Activated CD4-positive, CD25-positive, alpha-beta regulatory T cell treated with anti-CD3 and anti-CD28 coated beads, Interleukin-2, amount 50 U/mL, for 24 hours (primary cell): ENCODE measurements at regions not wholly inside any gene's neighbourhood (a gene's known extent, or its start where the extent isn't known, plus 50 kb on each side); places are given as distances from the start of the nearest gene placed in this dataset.
"Not testable (repeated sequence)": the region's sequence is repeated elsewhere in the genome, so short reads cannot be mapped to it uniquely, and the experiment has no call there.

ENCODE experiments used
- ATAC-seq, 2 donors: fragments of 150-1000 bp; cut with Tn5 transposase; one replicate each; pipeline ENCODE4 v1.10.0; 2021; ENCODE audit warnings: mild to moderate bottlenecking in 1 of 2, moderate library complexity in 1 of 2

GRCh38 chr7:109331423-109331822 lies 761.7 kb downstream of the DNAJB9 start:
- ATAC-seq = no peak

- ATAC-seq = no peak
Observed at GRCh38 chr7:109335951-109336350, 766.3 kb downstream of the DNAJB9 start.

DNA sequence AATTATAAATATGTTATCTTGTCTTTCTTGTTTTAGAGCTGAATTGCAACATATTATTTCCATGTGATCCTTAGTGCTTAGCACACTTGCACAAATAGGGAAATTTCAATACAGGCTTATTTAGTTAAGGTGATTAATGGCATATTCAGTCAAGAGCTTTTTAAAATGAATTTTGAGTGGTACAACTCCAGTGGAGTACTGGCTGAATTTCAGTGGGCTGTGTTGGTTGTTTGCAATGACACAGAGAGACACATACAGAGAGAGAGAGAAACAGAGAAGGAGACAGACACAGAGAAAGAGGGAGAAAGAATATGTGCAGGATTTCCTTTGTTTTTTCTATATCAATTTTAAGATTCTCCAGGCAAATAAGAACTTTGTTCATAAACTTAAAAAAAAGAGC lies 766.9 kb downstream of the DNAJB9 start:
- ATAC-seq = no peak

DNA sequence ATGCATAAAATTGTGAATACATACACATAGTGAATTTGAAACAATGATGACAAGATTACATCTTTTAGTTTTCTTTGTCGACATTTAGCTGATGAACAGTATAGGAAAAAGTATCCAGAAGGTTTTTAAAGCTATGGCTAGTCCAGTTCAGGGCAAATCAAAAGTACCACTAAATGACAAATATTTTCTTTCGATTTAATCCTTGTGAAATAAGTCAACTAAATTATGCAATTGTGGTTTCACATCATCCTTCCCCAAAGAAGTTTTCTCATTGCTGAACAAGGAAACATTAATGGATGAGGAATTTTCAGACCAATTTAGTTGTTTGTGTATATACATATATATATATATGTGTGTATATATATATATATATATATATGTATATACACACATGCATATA lies 774.0 kb downstream of the DNAJB9 start:
- no peak for ATAC-seq

DNA sequence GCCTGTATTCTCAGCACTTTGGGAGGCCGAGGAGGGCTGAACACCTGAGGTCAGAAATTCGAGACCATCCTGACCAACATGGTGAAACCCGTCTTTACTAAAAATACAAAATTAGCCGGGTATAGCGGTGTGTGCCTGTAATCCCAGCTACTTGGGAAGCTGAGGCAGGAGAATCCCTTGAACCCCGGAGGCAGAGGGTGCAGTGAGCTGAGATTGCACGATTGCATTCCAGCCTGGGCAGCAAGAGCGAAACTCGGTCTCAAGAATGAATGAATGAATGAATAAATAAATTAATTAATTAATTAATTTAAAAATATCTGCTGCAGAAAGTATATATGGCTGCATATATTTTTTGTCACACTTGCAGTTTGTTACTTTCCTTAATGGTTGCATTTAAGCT lies 781.8 kb downstream of the DNAJB9 start:
- no peak for ATAC-seq

DNA sequence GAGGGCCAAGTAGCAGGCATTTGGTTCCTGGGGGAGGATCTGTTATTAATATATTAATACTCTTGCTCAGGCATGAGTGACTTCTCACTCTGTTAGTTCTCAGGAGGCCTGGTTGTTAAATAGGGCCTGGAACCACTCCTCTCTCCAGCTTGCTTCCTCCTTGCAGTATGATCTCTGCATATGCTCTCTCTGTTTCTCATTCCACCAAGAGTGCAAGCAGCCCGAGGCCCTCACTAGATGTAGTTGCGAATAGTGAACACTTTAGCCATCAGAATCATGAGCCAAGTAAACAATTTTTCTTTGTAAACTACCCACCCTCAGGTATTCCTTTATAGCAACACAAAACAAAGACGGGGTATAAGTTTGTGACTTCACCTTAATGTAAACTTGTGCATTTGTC lies 784.3 kb downstream of the DNAJB9 start:
- ATAC-seq = no peak

- no peak for ATAC-seq
Observed at GRCh38 chr7:109354552-109354951, 784.9 kb downstream of the DNAJB9 start.

- ATAC-seq = no peak
Observed at GRCh38 chr7:109375823-109376222, 806.1 kb downstream of the DNAJB9 start.

DNA sequence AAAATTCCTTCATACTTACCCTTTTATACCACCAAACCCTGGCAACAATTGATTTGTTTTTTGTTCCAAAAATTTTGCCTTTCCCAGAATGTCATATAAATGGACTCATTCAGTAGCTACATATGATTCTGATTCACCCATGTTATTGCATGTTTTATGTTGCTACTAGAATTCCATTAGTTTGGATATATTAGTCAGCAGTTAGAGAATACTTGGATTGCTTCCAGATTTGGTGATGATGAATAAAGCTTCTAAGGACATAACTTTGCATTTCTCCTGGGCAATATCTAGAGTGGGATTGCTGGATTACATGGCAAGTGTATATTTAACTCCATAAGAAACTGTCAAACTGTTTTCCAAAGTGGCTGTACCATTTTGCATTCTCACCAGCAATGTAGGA lies 806.9 kb downstream of the DNAJB9 start:
- ATAC-seq = no peak

DNA sequence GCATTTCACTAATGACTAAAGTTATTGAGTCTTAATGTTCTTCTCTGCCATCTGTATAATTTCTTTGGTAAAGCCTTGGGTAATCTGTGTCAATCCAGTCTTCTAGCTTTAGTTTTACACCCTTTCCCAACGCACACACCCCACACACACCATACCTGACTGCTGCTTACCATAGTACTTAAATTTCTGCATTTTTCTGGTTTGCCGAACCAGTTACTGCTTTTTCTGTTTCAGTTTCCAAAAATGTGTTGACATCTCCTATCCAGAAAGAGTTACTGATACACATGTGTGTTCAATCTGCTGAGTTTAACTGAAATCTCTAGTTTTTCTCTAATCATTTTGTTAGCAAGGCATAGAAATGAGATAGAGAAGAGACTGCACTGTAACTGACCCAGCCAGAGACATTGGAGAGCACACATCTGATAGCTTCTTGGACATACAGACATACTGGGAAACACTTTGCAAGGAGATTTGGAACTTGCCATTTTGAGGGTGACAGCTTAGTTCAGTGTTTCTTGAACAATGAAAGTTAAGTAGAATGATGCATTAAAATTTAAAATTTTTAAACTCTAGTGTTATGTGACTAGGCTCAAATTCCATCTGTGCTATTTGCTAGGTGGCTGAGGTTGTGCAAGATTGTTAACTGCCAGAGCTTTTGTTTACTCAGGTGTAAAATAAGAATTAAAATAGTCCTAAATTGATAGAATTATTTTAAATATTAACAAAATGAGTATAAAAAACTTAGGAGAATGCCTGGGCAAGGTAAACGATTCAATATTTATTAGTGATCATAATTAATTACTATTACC lies 807.6 kb downstream of the DNAJB9 start:
- no peak for ATAC-seq

DNA sequence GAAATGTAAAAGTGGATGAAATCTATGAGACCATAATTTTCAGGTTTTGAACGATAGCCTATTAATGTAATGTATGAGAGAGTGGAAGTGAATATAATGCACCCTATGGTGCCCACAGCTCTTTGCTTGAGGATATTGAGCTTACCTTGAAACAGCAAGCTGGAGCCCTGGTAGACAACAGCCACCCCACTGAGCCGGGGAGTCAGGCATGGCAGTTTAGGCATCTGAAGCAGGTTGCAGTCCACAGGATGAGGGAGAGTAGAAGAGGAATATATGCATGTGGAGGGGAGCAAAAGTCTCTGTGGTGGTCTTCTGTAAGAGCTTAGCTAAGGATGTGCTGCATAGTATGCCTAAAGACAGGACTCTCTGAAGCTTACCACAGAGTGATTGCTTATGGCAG lies 817.3 kb downstream of the DNAJB9 start:
- no peak for ATAC-seq

DNA sequence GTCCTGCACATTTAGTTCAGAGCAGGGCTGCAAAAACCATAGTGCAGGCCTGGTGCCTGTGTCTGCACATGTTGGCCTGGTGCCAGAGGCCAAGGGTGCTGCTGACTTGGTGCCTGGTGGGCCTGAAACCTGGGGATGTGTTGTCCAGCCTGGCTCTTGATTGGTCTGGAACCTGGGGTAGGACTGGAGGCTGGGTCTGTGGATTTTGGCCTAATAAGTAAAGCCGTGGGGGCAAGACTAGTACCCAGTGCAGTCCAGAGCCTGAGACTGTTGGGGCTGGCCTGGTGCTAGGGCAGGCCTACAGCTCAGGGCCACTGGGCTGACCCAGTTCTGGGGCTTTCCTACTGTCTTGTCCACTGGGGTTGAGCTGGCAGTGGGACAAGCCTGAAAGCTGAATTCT lies 817.9 kb downstream of the DNAJB9 start:
- no peak for ATAC-seq

DNA sequence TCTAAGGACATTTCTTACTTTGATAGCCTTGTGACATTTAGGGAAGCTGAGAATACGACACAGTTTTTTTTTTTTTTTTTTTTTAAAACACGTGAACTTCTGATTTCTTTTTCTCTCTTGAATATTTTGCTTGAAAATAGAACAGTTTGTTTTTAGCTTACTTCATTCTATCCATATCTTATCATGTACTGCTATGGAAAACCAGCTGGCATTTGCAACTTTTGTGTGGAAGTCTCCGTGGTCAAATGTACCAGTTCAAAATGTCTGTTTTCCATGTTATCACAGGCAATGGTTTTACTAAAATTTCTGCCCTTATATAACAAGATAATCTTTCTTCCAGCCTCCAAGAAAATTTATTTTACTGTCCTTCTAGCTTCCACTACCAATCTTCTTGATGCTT lies 821.6 kb downstream of the DNAJB9 start:
- ATAC-seq = no peak

DNA sequence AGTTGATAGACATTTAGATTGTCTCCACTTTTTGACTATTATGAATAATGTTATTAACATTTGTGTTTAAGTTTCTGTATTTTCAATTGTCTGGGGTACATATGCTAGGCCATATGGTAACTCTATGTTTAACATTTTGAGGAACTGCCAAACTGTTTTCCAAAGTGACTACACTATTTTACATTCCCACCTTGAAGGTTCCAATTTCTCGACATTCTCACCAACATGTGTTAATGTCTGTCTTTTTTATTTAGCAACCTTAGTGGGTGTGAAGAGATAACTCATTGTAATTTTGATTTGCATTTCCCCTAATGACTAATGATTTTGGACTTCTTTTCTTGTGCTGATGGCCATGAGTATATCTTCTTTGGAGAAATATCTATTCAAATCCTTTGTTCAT lies 832.4 kb downstream of the DNAJB9 start:
- no peak for ATAC-seq

GRCh38 chr7:109407756-109408155 lies 838.1 kb downstream of the DNAJB9 start:
- no peak for ATAC-seq

- ATAC-seq = no peak
Observed at GRCh38 chr7:109437957-109438356, 868.3 kb downstream of the DNAJB9 start.

- ATAC-seq = no peak
Observed at GRCh38 chr7:109449760-109450159, 880.1 kb downstream of the DNAJB9 start.

DNA sequence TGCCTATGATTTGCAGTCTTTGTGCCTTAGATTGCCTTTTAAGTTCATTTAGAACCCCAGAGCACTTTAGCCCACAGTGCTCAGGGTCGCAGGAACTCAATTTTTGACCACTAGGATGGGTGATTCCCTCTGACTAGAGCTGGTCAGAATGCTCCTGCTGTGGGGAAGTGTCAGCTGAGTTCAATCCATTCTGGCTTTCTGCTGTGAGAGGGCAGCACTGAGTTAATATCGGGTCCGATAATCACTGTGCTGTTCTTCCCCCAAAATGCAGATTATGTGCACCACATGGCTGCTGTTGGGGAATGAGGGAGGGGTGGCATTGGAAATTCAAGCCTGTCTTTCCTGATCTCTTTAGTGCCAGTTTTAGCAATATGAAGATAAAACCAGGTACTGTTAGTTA lies 886.4 kb downstream of the DNAJB9 start:
- ATAC-seq = no peak

DNA sequence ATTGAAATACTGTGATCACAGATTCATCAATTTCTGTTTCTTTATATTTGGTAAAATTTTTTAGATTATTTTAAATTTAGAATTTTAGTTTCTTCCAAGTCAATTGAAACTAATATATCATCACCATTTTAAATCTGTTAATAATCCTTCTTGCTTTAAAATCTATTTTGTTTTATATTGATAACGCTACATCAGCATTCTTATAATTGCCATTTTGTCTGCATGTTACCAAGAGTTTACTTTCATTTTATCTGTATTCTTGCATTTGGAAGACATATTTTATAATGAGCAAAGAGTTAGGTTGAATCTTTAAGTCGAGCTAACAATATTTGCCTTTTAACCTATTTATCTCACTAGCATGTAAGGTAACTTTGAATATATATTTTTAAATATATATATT lies 890.6 kb downstream of the DNAJB9 start:
- ATAC-seq = no peak

DNA sequence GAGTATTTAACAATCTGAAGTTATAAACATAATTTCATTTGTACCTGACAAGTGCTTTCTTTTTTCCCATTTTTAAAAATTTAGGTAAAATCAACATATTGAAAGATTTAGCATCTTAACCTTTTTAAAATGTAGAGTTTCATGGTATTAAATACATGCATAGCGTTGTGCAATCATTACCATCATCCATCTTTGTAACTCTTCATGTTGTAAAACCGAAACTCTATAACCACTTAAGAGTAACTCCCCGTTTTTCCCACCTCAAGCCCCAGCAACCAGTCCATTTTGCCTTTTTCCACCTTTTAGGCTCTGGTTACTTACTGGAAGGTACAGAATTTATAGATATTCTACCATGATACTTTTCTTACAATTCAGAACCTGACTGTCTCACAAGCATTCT lies 892.5 kb downstream of the DNAJB9 start:
- no peak for ATAC-seq

DNA sequence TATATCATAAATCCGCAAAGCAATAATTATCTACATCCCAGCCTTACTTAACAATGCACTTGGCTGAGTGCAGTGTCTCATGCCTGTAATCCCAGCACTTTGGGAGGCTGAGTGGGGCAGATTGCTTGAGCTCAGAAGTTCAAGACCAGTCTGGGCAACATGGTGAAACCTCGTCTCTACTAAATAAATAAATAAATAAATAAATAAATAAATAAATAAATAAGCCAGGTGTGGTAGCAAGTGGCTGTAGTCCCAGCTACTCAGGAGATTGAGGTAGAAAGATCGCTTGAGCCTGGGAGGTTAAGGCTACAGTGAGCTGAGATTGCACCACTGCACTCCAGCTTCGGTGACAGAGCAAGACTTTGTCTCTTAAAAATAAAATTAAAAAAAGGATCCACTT lies 898.1 kb downstream of the DNAJB9 start:
- not testable (repeated sequence) for ATAC-seq

DNA sequence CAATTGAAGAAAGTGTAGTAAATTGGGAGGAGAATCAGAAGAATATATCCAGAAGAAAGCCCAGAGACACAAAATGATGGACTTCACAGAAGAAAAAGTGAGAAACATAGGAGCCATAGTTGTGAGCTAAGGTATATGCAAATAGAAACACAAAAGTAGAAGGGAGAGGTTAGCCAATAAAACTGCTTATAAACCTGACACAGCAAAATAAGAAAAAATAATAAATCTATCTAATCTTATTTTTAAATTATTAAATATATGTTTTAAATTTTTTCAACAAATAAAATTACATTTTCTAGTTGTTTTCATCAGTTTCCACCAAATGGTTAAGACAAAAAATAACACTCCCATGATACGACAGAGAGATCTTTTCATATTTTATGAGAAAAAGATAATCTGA lies 903.5 kb downstream of the DNAJB9 start:
- ATAC-seq = no peak

DNA sequence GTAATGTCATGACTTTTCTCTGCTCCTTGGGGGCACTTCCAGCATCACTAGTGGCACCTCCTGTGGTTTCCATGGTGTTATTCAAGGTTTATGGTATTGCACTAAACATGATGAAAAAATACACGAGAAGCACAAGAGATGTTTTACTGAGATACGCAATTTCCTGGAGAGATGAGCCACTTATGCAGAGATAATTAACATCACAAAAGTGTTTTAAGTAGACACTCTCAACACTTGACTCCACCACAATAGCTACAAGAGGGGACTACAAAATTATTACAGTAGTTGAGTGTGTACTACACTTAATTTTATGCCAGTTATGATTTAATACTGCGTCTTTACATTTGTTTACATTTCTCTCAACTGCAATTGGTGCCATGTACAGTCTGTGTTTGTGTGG lies 906.7 kb downstream of the DNAJB9 start:
- ATAC-seq = no peak

- no peak for ATAC-seq
Observed at GRCh38 chr7:109479388-109479787, 909.7 kb downstream of the DNAJB9 start.

GRCh38 chr7:109490607-109491006 lies 920.9 kb downstream of the DNAJB9 start:
- not testable (repeated sequence) for ATAC-seq
